ENCODE measurements at regions not wholly inside any gene's neighbourhood (a gene's known extent, or its start where the extent isn't known, plus 50 kb on each side); places are given as distances from the start of the nearest gene placed in this dataset.

- no peak for DNase-seq
Measured at GRCh38 chr18:10291568-10291981, 162.9 kb upstream of the APCDD1 start.

GRCh38 chr18:10293966-10294365 is 160.5 kb upstream of the APCDD1 start:
- DNase-seq, result no peak

GRCh38 chr18:10295751-10296150 is 158.7 kb upstream of the APCDD1 start:
- DNase-seq, result no peak

- DNase-seq, result no peak
Measured at GRCh38 chr18:10296491-10296890, 157.9 kb upstream of the APCDD1 start.

GRCh38 chr18:10297086-10297485 is 157.3 kb upstream of the APCDD1 start:
- no peak for DNase-seq

- no peak for DNase-seq
Measured at GRCh38 chr18:10298346-10298745, 156.1 kb upstream of the APCDD1 start.

- DNase-seq, result no peak
Measured at GRCh38 chr18:10299643-10300042, 154.8 kb upstream of the APCDD1 start.

GRCh38 chr18:10300739-10301138 is 153.7 kb upstream of the APCDD1 start:
- DNase-seq, result no peak

GRCh38 chr18:10301831-10302483 is 152.5 kb upstream of the APCDD1 start:
- DNase-seq, result no peak

- DNase-seq, result no peak
Measured at GRCh38 chr18:10303171-10303570, 151.3 kb upstream of the APCDD1 start.

- DNase-seq, result no peak
Measured at GRCh38 chr18:10304853-10305252, 149.6 kb upstream of the APCDD1 start.

GRCh38 chr18:10306779-10307178 is 147.7 kb upstream of the APCDD1 start:
- no peak for DNase-seq

GRCh38 chr18:10308154-10308553 is 146.3 kb upstream of the APCDD1 start:
- DNase-seq, result no peak

- DNase-seq, result no peak
Measured at GRCh38 chr18:10310626-10311025, 143.8 kb upstream of the APCDD1 start.

GRCh38 chr18:10312326-10313015 is 142.0 kb upstream of the APCDD1 start:
- DNase-seq, result no peak

GRCh38 chr18:10313016-10313342 is 141.5 kb upstream of the APCDD1 start:
- no peak for DNase-seq

GRCh38 chr18:10314066-10314465 is 140.4 kb upstream of the APCDD1 start:
- no peak for DNase-seq

- DNase-seq, result no peak
Measured at GRCh38 chr18:10315522-10315921, 138.9 kb upstream of the APCDD1 start.

GRCh38 chr18:10316778-10317177 is 137.7 kb upstream of the APCDD1 start:
- DNase-seq, result no peak

- DNase-seq, result no peak
Measured at GRCh38 chr18:10317864-10318690, 136.4 kb upstream of the APCDD1 start.

- no peak for DNase-seq
Measured at GRCh38 chr18:10318691-10318970, 135.8 kb upstream of the APCDD1 start.

GRCh38 chr18:10319026-10319425 is 135.4 kb upstream of the APCDD1 start:
- DNase-seq, result no peak

GRCh38 chr18:10319914-10320600 is 134.4 kb upstream of the APCDD1 start:
- no peak for DNase-seq

GRCh38 chr18:10320791-10321190 is 133.6 kb upstream of the APCDD1 start:
- DNase-seq, result no peak

Data from DMS153 (cell line).